Common myeloid progenitor, CD34-positive (primary cell): ENCODE measurements at regions not wholly inside any gene's neighbourhood (a gene's known extent, or its start where the extent isn't known, plus 50 kb on each side); places are given as distances from the start of the nearest gene placed in this dataset.

Experiments
- CTCF ChIA-PET: fragments of 350-600 bp; sonication (Branson Sonifier 250); formaldehyde crosslinking; loops from one replicate; lab custom pipeline; 2021; ENCODE audit warnings: antibody characterized with exemption; lab: Charles Lee
- POLR2A ChIA-PET: fragments of 350-600 bp; sonication (Branson Sonifier 250); formaldehyde crosslinking; loops from one replicate; lab custom pipeline; 2021; ENCODE audit warnings: antibody characterized with exemption; lab: Charles Lee
- DNase-seq, 3 donors: peaks; one replicate each; pipeline versions ENCODE4 v3.0.0 to v3.0.0-alpha.2; 2013
- H3K27ac ChIP-seq, 2 experiments: 1 replicate in 1 of 2; 2 replicates in 1 of 2; pipeline ENCODE4 v1.7.0; 2013; ENCODE audit warnings: inconsistent platforms in 2 of 2, low read length in 2 of 2, mild to moderate bottlenecking in 2 of 2, low read depth in 1 of 2, moderate library complexity in 1 of 2; ENCODE audit not compliant: severe bottlenecking in 2 of 2, insufficient read depth in 1 of 2, poor library complexity in 1 of 2
- H3K27me3 ChIP-seq, 5 experiments: replicated peaks in 2 of 5; 1 replicate in 3 of 5; 2 replicates in 2 of 5; pipeline versions ENCODE4 v1.6.1 to v1.7.0; 2013; ENCODE audit warnings: low read length in 4 of 5, mild to moderate bottlenecking in 2 of 5, moderate library complexity in 2 of 5, inconsistent platforms in 1 of 5; ENCODE audit not compliant: insufficient read depth in 5 of 5, control insufficient read depth in 4 of 5
- H3K36me3 ChIP-seq, 4 experiments: 1 replicate in 2 of 4; 2 replicates in 2 of 4; pipeline versions ENCODE4 v1.6.1 to v1.7.0; 2013; ENCODE audit warnings: low read length in 3 of 4, control low read depth in 1 of 4, mild to moderate bottlenecking in 1 of 4; ENCODE audit not compliant: control insufficient read depth in 4 of 4, insufficient read depth in 4 of 4
- H3K4me1 ChIP-seq, 4 experiments: 1 replicate in 3 of 4; 2 replicates in 1 of 4; pipeline versions ENCODE4 v1.6.1 to v1.7.1; 2013; ENCODE audit warnings: low read length in 3 of 4, mild to moderate bottlenecking in 3 of 4, control low read depth in 1 of 4, inconsistent platforms in 1 of 4, moderate library complexity in 1 of 4; ENCODE audit not compliant: control insufficient read depth in 4 of 4, insufficient read depth in 4 of 4; ENCODE audit errors: control extremely low read depth in 1 of 4
- H3K4me3 ChIP-seq, 7 experiments: 1 replicate in 4 of 7; 2 replicates in 3 of 7; pipeline versions ENCODE4 v1.5.1 to v1.7.0; 2013; ENCODE audit warnings: mild to moderate bottlenecking in 7 of 7, low read length in 6 of 7, moderate library complexity in 6 of 7, inconsistent platforms in 2 of 7, low read depth in 2 of 7, control low read depth in 1 of 7; ENCODE audit not compliant: insufficient read depth in 4 of 7, control insufficient read depth in 1 of 7; ENCODE audit errors: extremely low read depth in 1 of 7
- H3K9me3 ChIP-seq, 5 experiments: 1 replicate in 4 of 5; 2 replicates in 1 of 5; pipeline versions ENCODE4 v1.6.1 to v1.7.1; 2013; ENCODE audit warnings: low read length in 4 of 5, mild to moderate bottlenecking in 2 of 5, inconsistent platforms in 1 of 5, low read depth in 1 of 5, moderate library complexity in 1 of 5; ENCODE audit not compliant: control insufficient read depth in 4 of 5, insufficient read depth in 2 of 5; ENCODE audit errors: control extremely low read depth in 1 of 5
- WGBS: methylation state at CpG from one replicate; pipeline ENCODE4 v1.1.5; 2013; ENCODE audit not compliant: insufficient coverage; 5-methylcytosine and 5-hydroxymethylcytosine counted together

GRCh38 chr6:6978731-6979130 is 129.0 kb upstream of the RREB1 start:
- no peak for DNase-seq
- H3K27me3 ChIP-seq = no peaks in the 10 kb centered on the region
- ChIA-PET CTCF (interaction anchor here (1.1 kb wide), 1 partner anchor 73 kb away, joined by 5 read pairs; no protein-coding TSS in a partner anchor), POLR2A (interaction anchor here (0.6 kb wide), 1 partner anchor 214 kb away, joined by 3 read pairs; no protein-coding TSS in a partner anchor)
- H3K36me3 ChIP-seq = no peaks in the 10 kb centered on the region
- WGBS = 74% methylated on average over 5 of the region's 5 CpGs
- H3K4me1 ChIP-seq = no peaks in the 10 kb centered on the region
- no peak overlapping the region for H3K4me3 ChIP-seq
- H3K27ac ChIP-seq = no peak overlapping the region
- no peaks in the 10 kb centered on the region for H3K9me3 ChIP-seq

GRCh38 chr6:6980999-6981597 is 126.7 kb upstream of the RREB1 start:
- CTCF ChIA-PET = no interaction called here
- Histone ChIP-seq H3K4me1 (peaks cover 0 to 6% (median under 1%) of the 10 kb centered on the region in 4 experiments), H3K27ac (no peak overlapping the region), H3K4me3 (no peak overlapping the region), H3K36me3 (no peaks in the 10 kb centered on the region), H3K27me3 (no peaks in the 10 kb centered on the region), H3K9me3 (no peaks in the 10 kb centered on the region)
- WGBS = 99% methylated on average over 9 of the region's 14 CpGs
- DNase-seq = no peak
- POLR2A ChIA-PET = no interaction called here

DNA sequence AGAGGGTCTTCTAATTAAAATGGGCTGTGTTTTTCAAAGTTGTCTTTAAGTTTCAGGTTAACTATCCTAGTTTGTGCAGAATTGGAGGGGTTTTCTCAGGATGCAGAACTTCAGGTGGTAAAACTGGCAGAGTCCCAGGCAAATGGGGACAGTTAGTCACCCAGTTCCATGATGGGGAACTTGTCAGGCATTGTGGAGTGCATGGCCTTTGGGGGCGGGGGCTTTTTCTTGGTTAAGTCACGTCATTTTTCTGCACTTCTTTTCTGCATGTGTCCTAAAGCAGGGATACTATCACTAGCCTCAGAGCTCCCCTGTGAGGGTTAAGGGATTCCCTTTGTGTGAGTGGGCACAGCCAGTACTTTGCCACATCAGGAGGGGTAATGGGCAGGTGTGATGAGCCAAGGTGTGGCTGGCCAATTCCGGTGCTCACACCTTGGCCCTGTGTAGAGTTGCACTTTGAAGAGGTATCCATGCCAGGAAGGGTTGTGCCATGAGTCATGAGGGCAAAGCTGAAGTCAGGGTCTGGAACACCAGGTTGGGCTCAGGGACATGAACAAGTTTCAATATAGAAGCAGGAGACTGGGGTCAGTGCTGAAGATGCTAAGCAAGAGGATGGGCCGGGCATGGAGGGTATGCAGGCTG is 126.0 kb upstream of the RREB1 start:
- ChIA-PET POLR2A (no interaction called here), CTCF (no interaction called here)
- Histone ChIP-seq H3K9me3 (no peaks in the 10 kb centered on the region), H3K4me1 (peaks cover 0 to 13% (median 3%) of the 10 kb centered on the region in 4 experiments), H3K27ac (no peak overlapping the region), H3K36me3 (no peaks in the 10 kb centered on the region), H3K4me3 (no peak overlapping the region), H3K27me3 (no peaks in the 10 kb centered on the region)
- no peak for DNase-seq
- 100% methylated on average over 2 of the region's 4 CpGs for WGBS

GRCh38 chr6:6982663-6983062 is 125.1 kb upstream of the RREB1 start:
- ChIA-PET CTCF (no interaction called here), POLR2A (no interaction called here)
- H3K27ac ChIP-seq = no peak overlapping the region
- H3K9me3 ChIP-seq = no peaks in the 10 kb centered on the region
- peaks cover 0 to 16% (median 3%) of the 10 kb centered on the region in 4 experiments for H3K4me1 ChIP-seq
- H3K36me3 ChIP-seq = no peaks in the 10 kb centered on the region
- 98% methylated on average over 5 of the region's 6 CpGs for WGBS
- DNase-seq = no peak
- H3K4me3 ChIP-seq = no peak overlapping the region
- no peaks in the 10 kb centered on the region for H3K27me3 ChIP-seq

GRCh38 chr6:6984585-6985366 is 123.0 kb upstream of the RREB1 start:
- ChIA-PET CTCF (no interaction called here), POLR2A (no interaction called here)
- 98% methylated on average over 13 of the region's 13 CpGs for WGBS
- no peaks in the 10 kb centered on the region for H3K36me3 ChIP-seq
- H3K9me3 ChIP-seq = no peaks in the 10 kb centered on the region
- peaks cover 0 to 17% (median 3%) of the 10 kb centered on the region in 4 experiments for H3K4me1 ChIP-seq
- no peak overlapping the region for H3K4me3 ChIP-seq
- no peaks in the 10 kb centered on the region for H3K27me3 ChIP-seq
- DNase-seq = no peak
- no peak overlapping the region for H3K27ac ChIP-seq

GRCh38 chr6:6986344-6986743 is 121.4 kb upstream of the RREB1 start:
- Histone ChIP-seq H3K4me3 (no peak overlapping the region), H3K27ac (no peak overlapping the region), H3K27me3 (no peaks in the 10 kb centered on the region), H3K9me3 (no peaks in the 10 kb centered on the region), H3K4me1 (peaks cover 0 to 17% (median 3%) of the 10 kb centered on the region in 4 experiments), H3K36me3 (no peaks in the 10 kb centered on the region)
- CTCF ChIA-PET = interaction anchor here (1.1 to 1.7 kb wide), 3 partner anchors 9 to 262 kb away, joined by 3 read pairs; no protein-coding TSS in a partner anchor
- DNase-seq = no peak
- WGBS = 100% methylated on average over 1 of the region's 1 CpG
- POLR2A ChIA-PET = no interaction called here
